HepG2 (cell line): ENCODE measurements at regions not wholly inside any gene's neighbourhood (a gene's known extent, or its start where the extent isn't known, plus 50 kb on each side); places are given as distances from the start of the nearest gene placed in this dataset.
"Not testable (repeated sequence)": the region's sequence is repeated elsewhere in the genome, so short reads cannot be mapped to it uniquely, and the experiment has no call there.

Experiments
- POLR2AphosphoS2 ChIP-seq: IDR thresholded peaks from 2 replicates; pipeline ENCODE4 v1.6.1; 2011; ENCODE audit warnings: low read depth, low read length, improper control_type of control experiment
- POLR2AphosphoS5 ChIP-seq: IDR thresholded peaks from 2 replicates; pipeline ENCODE4 v1.6.1; 2012; ENCODE audit warnings: low read depth, low read length
- TF ChIP-seq, protein P1 (sequence below): sonication (generic); formaldehyde crosslinking; conservative IDR thresholded peaks from 2 replicates; pipeline ENCODE4 v1.4.0; 2020; ENCODE audit warnings: missing genetic modification reagents

- TF ChIP-seq, protein P1, sequence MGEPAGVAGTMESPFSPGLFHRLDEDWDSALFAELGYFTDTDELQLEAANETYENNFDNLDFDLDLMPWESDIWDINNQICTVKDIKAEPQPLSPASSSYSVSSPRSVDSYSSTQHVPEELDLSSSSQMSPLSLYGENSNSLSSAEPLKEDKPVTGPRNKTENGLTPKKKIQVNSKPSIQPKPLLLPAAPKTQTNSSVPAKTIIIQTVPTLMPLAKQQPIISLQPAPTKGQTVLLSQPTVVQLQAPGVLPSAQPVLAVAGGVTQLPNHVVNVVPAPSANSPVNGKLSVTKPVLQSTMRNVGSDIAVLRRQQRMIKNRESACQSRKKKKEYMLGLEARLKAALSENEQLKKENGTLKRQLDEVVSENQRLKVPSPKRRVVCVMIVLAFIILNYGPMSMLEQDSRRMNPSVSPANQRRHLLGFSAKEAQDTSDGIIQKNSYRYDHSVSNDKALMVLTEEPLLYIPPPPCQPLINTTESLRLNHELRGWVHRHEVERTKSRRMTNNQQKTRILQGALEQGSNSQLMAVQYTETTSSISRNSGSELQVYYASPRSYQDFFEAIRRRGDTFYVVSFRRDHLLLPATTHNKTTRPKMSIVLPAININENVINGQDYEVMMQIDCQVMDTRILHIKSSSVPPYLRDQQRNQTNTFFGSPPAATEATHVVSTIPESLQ (CRISPR knock-in tag), result not testable (repeated sequence)
- TF ChIP-seq POLR2AphosphoS5, POLR2AphosphoS2: not testable (repeated sequence)
Observed at GRCh38 chr5:174510782-174511453, 213.5 kb upstream of the MSX2 start.
